Thyroid gland (tissue), 4 donors: ENCODE measurements at regions not wholly inside any gene's neighbourhood (a gene's known extent, or its start where the extent isn't known, plus 50 kb on each side); places are given as distances from the start of the nearest gene placed in this dataset.

ENCODE experiments used
- DNase-seq, 2 donors: peaks; one replicate each; pipeline ENCODE4 v3.0.0-alpha.2; 2019
- H3K27ac ChIP-seq, 3 donors: fragments of 200-600 bp; sonication (generic); 1 replicate in 2 of 3; 2 replicates in 1 of 3; pipeline ENCODE4 v1.5.1; 2016 to 2019; ENCODE audit warnings: mild to moderate bottlenecking in 1 of 3, moderate library complexity in 1 of 3
- H3K27me3 ChIP-seq: fragments of 200-600 bp; sonication (generic); one replicate; pipeline ENCODE4 v1.5.1; 2019
- H3K36me3 ChIP-seq, 2 donors: fragments of 200-600 bp; sonication (generic); one replicate each; pipeline ENCODE4 v1.5.1; 2016 to 2019
- H3K4me1 ChIP-seq, 2 donors: fragments of 200-600 bp; sonication (generic); one replicate each; pipeline ENCODE4 v1.5.1; 2017 to 2019
- H3K4me3 ChIP-seq, 3 donors: fragments of 200-600 bp; sonication (generic); replicated peaks in 1 of 3; 1 replicate in 2 of 3; 2 replicates in 1 of 3; pipeline ENCODE4 v1.5.1; 2016; ENCODE audit warnings: mild to moderate bottlenecking in 1 of 3
- H3K9me3 ChIP-seq: fragments of 200-600 bp; sonication (generic); one replicate; pipeline ENCODE4 v1.5.1; 2017
- CTCF ChIP-seq, 6 experiments: fragments of 200-600 bp in 3 of 6; fragments of 450-650 bp in 3 of 6; sonication (generic) in 3 of 6; IDR thresholded peaks; one replicate each; pipeline ENCODE4 v1.5.1; 2016 to 2019; ENCODE audit warnings: antibody characterized with exemption in 6 of 6, mild to moderate bottlenecking in 2 of 6, inconsistent platforms in 1 of 6, moderate library complexity in 1 of 6
- POLR2A ChIP-seq, 2 donors: fragments of 450-650 bp; IDR thresholded peaks; one replicate each; pipeline ENCODE4 v1.6.1; 2017; ENCODE audit warnings: antibody characterized with exemption in 2 of 2, mild to moderate bottlenecking in 2 of 2, moderate library complexity in 1 of 2
- WGBS, 2 donors: methylation state at CpG; one replicate each; pipeline ENCODE4 v1.1.5; 2017; 5-methylcytosine and 5-hydroxymethylcytosine counted together
- intact Hi-C: fragments of 100-400 bp; cut with DNase I; formaldehyde crosslinking; loops from one replicate; pipeline ENCODE4 v1.15.1; 2023

GRCh38 chr6:164337024-164337924 is 922.8 kb downstream of the QKI start:
- no peaks in the 10 kb centered on the region for H3K4me1 ChIP-seq
- intact Hi-C loops, result no loop called here
- WGBS, 2 donors, result 95 to 96% methylated on average over 46 to 50 of the region's 50 CpGs
- no peak overlapping the region for H3K27ac ChIP-seq
- no peak for DNase-seq
- H3K27me3 ChIP-seq, result no peaks in the 10 kb centered on the region
- H3K4me3 ChIP-seq, result no peak overlapping the region
- no peak for TF ChIP-seq CTCF (IDR thresholded peaks at IDR 0.05)
- TF ChIP-seq POLR2A (IDR thresholded peaks at IDR 0.05), result no peak
- no peaks in the 10 kb centered on the region for H3K36me3 ChIP-seq
- no peaks in the 10 kb centered on the region for H3K9me3 ChIP-seq

DNA sequence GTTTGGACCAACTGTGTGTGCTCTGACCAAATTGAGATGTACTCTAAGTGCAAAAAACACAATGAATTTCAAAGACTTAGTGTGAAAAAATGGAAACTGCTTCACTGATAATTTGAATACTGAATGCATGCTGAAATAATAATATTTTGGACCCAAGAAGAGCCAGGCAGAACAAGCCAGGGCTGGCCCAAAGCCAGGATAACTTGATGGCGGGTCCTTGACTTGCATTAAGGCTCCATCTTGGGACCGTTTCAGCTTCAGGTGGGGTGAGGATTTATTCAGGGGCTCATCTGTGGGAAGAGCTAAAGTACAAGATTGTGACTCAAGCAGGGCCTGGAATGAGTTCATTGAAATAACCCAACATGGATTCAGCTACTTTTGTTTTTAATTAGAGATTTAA is 921.9 kb downstream of the QKI start:
- intact Hi-C loops, result no loop called here
- no peak for TF ChIP-seq CTCF (IDR thresholded peaks at IDR 0.05)
- TF ChIP-seq POLR2A (IDR thresholded peaks at IDR 0.05), result no peak

DNA sequence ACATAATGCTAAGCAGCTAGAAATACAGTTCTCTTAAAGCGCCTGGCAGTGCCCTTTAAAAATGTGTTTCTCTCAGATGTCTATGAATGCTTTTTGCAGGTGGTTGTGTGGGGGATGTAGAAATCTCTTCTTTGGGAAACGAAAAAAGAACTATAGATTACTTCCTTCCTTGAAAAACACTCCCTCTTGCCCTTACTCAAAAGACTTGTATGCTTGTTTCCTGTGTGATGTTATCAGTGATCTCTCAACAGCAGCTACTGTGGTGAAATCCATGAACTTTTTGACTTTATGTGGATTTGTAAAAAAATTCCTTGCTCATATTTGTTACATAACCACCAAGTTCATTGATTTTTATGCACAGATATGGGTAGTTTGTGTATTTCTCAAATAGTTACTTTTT is 916.5 kb downstream of the QKI start:
- TF ChIP-seq CTCF (IDR thresholded peaks at IDR 0.05), result no peak
- TF ChIP-seq POLR2A (IDR thresholded peaks at IDR 0.05), result no peak
- DNase-seq, result no peak
- intact Hi-C loops, result no loop called here
- H3K4me1 ChIP-seq, result no peaks in the 10 kb centered on the region
- 42 to 61% methylated on average over 2 of the region's 2 CpGs for WGBS, 2 donors
- no peaks in the 10 kb centered on the region for H3K9me3 ChIP-seq
- H3K4me3 ChIP-seq, result no peak overlapping the region
- H3K27me3 ChIP-seq, result no peaks in the 10 kb centered on the region
- H3K27ac ChIP-seq, result no peak overlapping the region
- no peaks in the 10 kb centered on the region for H3K36me3 ChIP-seq

More for the DNA sequence above, 921.9 kb downstream of the QKI start:
- DNase-seq, result no peak
- Histone ChIP-seq H3K27me3 (no peaks in the 10 kb centered on the region), H3K9me3 (no peaks in the 10 kb centered on the region), H3K4me3 (no peak overlapping the region), H3K27ac (no peak overlapping the region), H3K36me3 (no peaks in the 10 kb centered on the region), H3K4me1 (no peaks in the 10 kb centered on the region)
- WGBS, 2 donors, result 79 to 87% methylated on average over 2 of the region's 2 CpGs

GRCh38 chr6:164325168-164325567 is 910.6 kb downstream of the QKI start:
- no peak overlapping the region for H3K27ac ChIP-seq
- no peak for DNase-seq
- H3K4me3 ChIP-seq, result no peak overlapping the region
- H3K27me3 ChIP-seq, result no peaks in the 10 kb centered on the region
- no peaks in the 10 kb centered on the region for H3K36me3 ChIP-seq
- 98 to 99% methylated on average over 1 of the region's 1 CpG for WGBS, 2 donors
- H3K4me1 ChIP-seq, result no peaks in the 10 kb centered on the region
- intact Hi-C loops, result no loop called here
- TF ChIP-seq CTCF (IDR thresholded peaks at IDR 0.05), result no peak
- no peaks in the 10 kb centered on the region for H3K9me3 ChIP-seq

- Histone ChIP-seq H3K4me3 (no peak overlapping the region), H3K27ac (no peak overlapping the region)
- 70 to 76% methylated on average over 4 of the region's 4 CpGs for WGBS, 2 donors
Observed at GRCh38 chr6:164322533-164322932, 908.0 kb downstream of the QKI start.

More at GRCh38 chr6:164322533-164322932, 908.0 kb downstream of the QKI start:
- TF ChIP-seq POLR2A (IDR thresholded peaks at IDR 0.05) (no peak), CTCF (IDR thresholded peaks at IDR 0.05) (no peak)
- Histone ChIP-seq H3K27me3 (no peaks in the 10 kb centered on the region), H3K9me3 (no peaks in the 10 kb centered on the region), H3K36me3 (no peaks in the 10 kb centered on the region), H3K4me1 (no peaks in the 10 kb centered on the region)
- intact Hi-C loops, result no loop called here
- DNase-seq, result no peak
